Stimulated activated CD4-positive, alpha-beta T cell treated with anti-CD3 and anti-CD28 coated beads, Interleukin-12 subunit alpha, Interleukin-12 subunit beta, amount 100 ng/mL, for 4 hours (primary cell): ENCODE measurements at regions not wholly inside any gene's neighbourhood (a gene's known extent, or its start where the extent isn't known, plus 50 kb on each side); places are given as distances from the start of the nearest gene placed in this dataset.
"Not testable (repeated sequence)": the region's sequence is repeated elsewhere in the genome, so short reads cannot be mapped to it uniquely, and the experiment has no call there.

ENCODE experiments used
- DNase-seq: peaks from one replicate; pipeline ENCODE4 v3.0.0-alpha.2; 2020

- DNase-seq = no peak
These were observed 106.3 kb upstream of the RNU6-1 start for GRCh38 chr15:67945951-67946700.

DNA sequence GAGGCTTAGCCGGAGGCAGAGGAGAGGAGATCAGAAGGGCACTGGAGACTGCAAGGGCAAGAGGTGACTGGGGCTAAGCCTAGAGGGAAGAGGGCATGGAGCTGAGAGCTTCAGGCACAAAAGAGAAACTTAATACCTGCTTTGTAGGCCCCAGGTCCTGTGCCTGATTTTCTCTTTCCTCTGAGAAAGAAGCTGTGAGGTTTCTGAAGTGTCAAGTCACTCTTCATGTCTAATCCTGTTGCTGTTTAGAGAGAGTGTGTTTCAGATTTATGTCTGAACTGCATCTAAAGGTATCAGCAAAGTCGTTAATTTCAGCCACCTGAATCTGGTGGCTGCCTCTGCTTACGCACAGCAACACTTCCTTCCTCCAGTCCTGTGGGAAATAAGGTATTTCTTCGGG, 106.9 kb upstream of the RNU6-1 start:
- DNase-seq = no peak

DNA sequence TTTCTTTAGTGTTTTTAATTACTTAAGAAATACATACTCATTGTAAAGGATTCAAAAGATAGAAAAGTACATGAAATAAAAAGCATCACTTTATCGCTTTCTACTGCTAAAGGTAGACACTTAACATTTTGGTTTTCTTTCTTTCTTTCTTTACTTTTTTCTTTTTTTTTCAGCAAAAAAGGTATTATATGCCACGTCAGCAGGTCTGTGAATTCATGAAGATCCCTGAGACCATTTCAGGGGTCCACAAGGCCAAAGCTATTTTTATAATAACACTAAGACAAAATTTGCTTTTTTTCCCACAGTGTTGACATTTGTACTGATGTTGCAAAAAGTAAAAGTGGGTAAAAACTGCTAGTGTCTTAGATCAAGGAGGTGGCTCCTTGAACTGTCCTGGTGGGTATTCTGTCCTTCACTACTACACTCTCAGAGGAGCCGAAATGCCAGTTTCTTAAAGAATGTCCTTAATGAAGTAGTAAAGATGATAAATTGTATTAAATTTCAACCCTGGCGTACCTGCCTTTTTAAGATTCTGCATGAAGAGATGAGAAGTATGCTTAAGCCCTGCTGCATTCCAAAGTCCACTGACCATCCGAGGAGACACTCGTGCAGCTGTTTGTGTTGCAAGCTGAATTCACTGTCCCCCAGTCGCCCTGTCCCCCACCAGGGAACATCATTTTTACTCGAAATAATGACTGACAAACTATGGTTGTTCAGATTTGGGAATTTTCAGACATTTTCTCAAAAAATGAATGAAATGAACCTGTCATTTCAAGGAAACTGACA, 106.7 kb upstream of the PIAS1 start:
- no peak for DNase-seq

DNA sequence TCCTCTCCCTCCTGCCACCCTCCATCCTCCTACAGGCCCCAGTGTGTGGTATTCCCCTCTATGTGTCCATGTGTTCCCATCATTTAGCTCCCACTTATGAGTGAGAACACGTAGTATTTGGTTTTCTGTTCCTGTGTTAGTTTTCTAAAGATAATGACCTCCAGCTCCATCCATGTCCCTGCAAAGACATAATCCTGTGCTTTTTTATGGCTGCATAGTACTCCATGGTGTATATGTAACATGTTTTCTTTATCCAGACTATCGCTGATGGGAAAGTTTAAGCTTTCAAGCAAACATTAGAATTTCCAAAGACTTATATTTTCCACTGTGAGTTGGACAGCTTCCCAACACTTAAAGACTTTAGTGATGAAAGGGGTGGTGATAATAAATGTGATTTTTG, 105.9 kb upstream of the PIAS1 start:
- DNase-seq = no peak

DNA sequence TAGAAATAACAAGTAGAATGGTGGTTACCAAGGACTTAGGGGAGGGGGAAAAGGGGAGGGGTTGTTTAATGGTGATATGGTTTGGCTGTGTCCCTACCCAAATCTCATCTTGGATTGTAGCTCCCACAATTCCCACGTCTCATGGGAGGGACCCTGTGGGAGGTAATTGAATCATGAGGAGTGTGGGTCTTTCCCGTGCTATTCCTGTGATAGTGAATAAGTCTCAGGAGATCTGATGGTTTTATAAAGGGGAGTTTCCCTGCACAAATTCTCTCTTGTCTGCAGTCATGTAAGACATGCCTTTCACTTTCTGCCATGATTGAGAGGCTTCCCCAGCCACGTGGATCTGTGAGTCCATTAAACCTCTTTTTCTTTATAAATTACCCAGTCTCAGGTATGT, 102.9 kb upstream of the PIAS1 start:
- not testable (repeated sequence) for DNase-seq

GRCh38 chr15:67953299-67953698, 100.8 kb upstream of the PIAS1 start:
- DNase-seq = no peak

DNA sequence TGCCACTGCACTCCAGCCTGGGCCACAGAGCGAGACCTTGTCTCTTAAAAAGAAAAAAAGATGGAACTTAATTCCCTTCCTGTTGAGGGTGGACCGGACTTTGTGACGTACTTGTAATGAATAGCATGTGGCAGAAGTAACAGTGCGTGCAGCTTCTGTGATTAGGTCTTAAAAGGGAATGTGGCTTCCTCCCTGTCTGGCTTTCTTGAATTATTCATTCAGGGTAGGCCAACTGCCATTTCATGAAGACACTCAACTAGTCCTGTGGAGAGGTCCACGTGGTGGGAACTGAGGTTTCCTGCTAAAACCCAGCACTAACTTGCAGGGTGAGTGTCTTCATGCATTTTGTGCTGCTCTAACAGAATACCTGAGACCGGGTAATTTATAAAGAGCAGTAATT, 98.9 kb upstream of the PIAS1 start:
- DNase-seq = no peak

DNA sequence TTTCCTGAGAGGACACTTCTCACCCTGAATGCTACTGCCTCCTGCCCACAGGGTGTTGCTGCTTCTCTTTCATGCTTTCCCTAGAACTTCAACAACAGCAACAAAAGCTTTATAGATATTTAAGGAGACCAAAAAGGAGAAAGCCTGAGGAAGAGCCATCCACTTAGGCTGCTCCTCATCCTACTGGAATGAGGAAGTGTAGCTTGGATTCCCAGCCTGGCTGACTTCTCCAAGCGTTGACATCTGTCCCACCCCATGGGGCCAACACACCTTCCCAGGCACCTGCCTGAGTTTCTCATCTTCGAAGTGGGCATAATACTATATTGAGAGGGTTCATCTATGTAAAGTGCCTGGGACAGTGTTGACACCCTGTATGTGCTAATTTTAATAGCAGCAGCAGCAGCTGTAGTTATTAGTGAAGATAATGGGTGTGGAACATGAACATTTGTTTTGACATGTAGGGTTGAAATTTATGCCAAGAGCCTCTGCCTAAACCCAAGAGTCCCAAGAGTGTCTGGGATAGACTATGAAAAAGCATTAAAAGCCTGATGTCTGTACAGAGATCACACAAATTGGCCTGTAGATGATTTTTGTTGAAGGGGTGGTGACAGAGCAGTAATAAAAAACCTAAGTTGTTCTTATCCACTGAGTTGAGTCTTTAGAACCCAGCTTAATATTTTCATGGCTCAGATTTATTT, 96.5 kb upstream of the PIAS1 start:
- DNase-seq = no peak

DNA sequence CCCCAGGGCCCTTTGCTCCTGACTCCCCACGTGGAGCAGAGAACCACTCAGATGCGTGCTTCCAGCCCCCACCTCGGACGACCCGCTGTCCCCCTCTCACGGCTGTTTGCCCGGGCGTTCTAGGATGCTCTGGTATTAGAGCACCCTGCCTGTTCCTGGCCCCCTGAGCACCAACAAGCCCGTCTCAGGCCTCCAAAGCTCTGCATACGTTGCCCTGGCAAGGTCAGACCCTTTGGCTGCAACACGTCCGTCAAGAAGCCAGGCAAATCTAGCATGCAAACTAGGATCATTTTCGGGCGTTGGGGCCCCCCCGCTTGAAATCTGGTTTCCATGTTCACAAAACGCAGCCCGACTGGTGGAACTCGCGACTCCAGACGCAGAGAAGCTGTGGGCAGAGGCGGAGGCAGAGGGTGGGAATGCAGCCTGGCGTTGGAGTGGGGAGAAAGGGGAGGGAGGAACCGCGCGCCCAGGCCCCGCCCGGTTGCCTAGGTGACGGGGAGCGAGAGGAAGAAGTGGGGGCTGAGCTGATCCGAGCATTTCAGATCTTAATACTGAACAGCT, 86.2 kb upstream of the PIAS1 start:
- DNase-seq = peak; percentile 17

DNA sequence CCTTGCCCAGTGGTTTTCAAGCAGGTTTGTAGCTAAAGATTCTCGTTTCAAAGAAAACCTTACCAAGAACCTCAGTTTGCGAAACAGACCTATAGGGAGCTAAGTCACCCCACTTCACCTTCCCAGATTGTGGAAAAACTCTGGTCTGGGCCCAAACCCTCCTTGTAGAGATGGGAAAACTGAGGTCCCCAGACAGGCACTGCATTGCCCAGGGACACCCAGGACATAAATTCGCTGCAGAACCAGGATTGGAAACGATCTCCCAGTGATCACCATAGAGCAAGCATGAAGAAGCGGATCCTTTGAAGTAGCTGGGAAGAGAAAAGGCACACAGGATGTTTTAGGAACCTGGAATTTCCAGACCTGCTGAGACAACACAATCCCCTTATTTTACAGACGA, 85.6 kb upstream of the PIAS1 start:
- no peak for DNase-seq

DNA sequence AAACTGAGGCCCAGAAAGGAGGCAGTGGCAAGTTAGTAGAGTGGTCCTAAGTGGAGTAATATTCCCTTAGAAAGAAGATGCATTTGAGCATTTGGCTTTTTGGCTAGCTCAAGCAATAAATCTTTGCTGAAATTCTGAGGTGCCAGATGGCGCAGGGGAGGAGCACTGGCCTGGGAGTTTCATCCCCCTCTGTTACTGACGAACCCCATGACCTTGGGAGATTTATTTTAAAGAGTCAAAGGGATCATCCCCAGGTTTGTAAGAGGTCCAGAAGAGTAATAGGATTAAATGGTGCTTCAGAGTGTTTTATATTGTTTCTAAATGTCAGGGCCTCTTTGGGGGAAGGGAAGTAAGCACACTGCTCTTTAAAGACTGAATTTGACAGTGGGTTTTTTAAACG, 85.1 kb upstream of the PIAS1 start:
- DNase-seq = no peak

DNA sequence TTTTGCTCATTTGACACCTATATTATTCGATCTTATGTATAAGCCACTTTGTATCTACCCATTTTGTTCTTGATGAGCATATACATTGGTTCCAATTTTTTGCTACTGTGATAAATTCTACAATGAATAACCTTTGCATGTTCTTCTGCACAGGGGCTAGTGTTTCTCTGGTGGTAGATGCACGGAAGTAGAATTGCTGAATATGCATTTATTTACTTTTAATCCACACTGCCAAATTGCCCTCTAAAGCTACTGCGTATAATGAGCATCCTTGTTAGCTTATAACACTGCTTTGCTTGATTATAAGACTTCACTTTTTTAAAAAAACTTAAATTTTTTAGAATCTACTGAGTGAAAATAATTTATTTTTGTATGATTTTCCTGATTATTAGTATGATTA, 84.2 kb upstream of the PIAS1 start:
- no peak for DNase-seq

GRCh38 chr15:67972377-67972776, 81.7 kb upstream of the PIAS1 start:
- DNase-seq = no peak

- DNase-seq = no peak
These were observed 80.3 kb upstream of the PIAS1 start for GRCh38 chr15:67973846-67974245.

DNA sequence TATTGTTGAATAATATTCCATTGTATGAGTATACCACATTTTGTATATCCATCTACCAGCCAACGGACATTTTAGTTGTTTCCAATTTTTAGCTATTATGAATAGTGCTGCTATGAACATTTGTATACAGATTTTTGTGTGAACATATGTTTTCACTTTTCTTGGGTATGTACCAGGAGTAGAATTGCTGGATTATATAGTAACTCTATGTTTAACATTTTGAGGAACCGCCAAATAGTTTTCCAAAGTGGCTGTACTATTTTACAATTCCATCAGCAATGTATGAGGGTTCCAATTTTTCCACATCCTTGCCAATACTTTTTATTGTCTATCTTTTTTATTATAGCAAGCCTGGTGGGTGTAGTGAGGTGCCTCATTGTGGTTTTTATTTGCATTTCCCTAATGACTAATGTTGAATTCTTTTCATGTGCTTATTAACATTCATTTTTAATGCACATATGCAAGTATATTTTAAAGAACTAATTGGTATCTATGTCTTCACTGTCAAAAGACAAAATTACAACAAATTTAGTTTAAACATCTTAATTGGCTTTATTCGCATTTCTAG, 77.5 kb upstream of the PIAS1 start:
- DNase-seq = no peak

- DNase-seq = no peak
These were observed 76.6 kb upstream of the PIAS1 start for GRCh38 chr15:67977414-67978089.

DNA sequence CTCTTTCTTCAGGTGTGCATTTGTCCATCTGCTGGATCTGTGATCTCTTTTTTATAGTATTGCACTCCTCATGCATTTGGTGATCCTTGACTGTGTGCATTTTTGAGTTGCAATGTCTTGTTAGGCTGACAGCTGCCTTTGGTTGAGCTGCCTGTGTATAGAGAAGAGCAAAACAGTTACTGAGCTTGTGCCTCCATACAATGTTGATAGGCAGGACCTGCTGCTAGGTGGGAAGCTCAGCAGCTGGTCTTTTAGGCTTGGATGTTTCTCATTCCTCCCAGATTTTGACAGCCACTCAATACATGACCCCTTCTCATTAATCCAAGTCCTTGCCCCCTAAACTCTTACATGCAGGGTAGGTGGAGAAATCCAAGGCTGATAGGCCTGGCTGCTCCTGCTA, 74.8 kb upstream of the PIAS1 start:
- DNase-seq = no peak

- no peak for DNase-seq
These were observed 73.9 kb upstream of the PIAS1 start for GRCh38 chr15:67980171-67980570.

DNA sequence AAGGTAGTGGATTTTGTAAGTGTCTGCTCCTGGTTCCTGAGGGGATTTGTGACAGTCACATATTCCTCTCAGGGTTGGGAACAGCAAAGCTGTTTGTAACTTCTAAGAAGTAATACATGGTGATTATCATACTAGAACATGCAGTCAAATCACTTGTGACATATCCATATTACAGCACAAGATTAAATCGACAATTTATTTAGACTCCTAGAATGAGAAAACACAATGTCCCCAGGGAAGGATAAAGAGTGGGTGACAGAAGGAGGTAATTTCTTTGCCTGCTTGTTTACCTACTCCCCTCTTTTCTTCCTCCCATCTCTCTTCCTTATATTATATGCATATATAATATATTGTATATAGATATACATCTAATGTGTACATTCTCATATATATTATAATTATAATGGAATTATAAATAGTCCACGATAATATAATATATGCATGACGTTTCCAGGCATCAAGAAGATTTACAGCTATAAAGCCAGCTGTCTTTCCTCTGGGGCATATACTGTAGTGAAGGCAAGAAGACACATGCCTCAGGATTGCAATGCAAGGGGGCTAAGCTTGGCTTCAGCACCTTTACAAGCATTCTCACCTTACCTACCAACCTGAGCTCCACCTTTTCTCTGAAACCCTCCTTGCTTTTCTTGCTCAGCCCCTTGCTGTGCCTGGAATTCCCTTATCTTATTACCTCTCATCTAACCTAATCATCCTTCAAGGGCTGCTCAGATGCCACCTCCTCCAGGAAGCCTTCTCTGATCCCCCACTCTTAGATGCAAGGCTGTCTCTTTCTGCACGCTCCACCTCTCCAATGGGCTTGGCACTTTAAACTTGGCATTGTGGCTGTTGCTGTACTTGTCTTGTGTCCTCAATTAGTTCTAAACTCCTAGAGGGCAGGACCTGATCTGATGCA, 73.1 kb upstream of the PIAS1 start:
- DNase-seq = no peak

DNA sequence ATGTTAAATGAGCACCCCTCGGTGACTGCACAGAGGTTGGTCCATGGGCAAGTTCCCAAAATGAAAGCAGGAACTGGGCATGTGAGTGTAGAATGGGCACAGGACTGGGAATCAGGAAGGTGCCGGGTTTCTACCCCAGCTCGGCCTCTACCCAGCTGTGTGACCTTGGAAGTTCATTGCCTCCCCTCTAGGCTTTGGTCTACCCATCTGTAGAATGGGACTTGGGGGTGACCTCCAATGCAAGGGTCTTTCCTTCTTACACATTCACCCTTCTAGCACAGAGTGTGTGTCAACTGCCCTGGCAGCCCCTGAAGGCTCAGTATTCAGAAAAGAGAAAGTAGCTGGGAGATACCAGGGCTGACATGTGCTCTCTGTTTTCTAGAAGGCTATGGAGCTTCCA, 72.3 kb upstream of the PIAS1 start:
- no peak for DNase-seq

DNA sequence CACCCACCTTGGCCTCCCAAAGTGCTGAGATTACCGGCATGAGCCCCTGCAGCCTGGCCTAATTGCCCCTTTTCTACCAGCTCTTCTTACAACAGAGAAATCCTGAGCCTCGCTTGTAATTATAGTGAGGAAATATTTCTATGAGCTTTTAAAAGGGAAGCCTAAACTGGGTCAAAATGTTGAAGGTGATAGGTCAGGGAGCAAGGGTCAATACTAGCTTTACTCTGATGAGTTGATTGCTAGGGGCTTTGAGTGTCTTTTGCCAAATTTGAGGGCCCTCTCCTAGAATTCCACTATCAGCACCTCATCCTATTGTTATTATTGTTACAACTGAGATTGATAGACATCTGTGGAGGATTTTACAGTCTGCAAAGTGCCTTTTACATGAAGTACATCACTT, 62.4 kb upstream of the PIAS1 start:
- no peak for DNase-seq

DNA sequence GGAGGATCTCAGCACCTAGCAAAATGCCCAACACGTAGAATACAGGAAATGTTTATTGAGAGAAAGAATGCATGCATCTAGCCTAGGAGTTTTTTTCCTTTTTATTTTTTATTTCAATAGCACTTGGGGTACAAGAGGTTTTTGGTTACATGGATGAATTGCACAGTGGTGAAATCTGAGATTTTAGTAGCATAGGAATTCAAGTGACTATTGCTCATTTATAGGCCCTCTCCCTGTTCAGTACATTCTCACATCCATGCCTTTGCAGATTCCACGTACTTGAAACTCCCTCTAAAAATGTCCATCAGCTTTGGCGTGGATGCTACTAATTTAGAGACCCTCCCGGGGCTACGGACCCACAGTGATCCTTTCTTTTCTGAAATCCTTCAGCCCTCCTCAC, 61.7 kb upstream of the PIAS1 start:
- no peak for DNase-seq
